Hepatocyte (in vitro differentiated cells): ENCODE measurements at regions not wholly inside any gene's neighbourhood (a gene's known extent, or its start where the extent isn't known, plus 50 kb on each side); places are given as distances from the start of the nearest gene placed in this dataset.

Experiments used
- DNase-seq: peaks from one replicate; pipeline ENCODE4 v3.0.0-alpha.2; 2016; ENCODE audit warnings: low spot score
- H2AFZ ChIP-seq: fragments of 200-600 bp; sonication (generic); 2 replicates; pipeline ENCODE4 v1.6.0; 2016; ENCODE audit warnings: antibody characterized with exemption, mild to moderate bottlenecking
- H3K27ac ChIP-seq: fragments of 200-600 bp; sonication (generic); 2 replicates; pipeline ENCODE4 v1.5.1; 2016; ENCODE audit warnings: mild to moderate bottlenecking
- H3K27me3 ChIP-seq: fragments of 200-600 bp; sonication (generic); 2 replicates; pipeline ENCODE4 v1.6.1; 2016
- H3K36me3 ChIP-seq: fragments of 200-600 bp; sonication (generic); replicated peaks from 2 replicates; pipeline ENCODE4 v1.5.1; 2016; ENCODE audit warnings: low read depth; ENCODE audit not compliant: insufficient read depth
- H3K4me1 ChIP-seq: fragments of 200-600 bp; sonication (generic); 2 replicates; pipeline ENCODE4 v1.5.1; 2016; ENCODE audit warnings: mild to moderate bottlenecking, moderate library complexity; ENCODE audit not compliant: insufficient read depth
- H3K4me2 ChIP-seq: fragments of 200-600 bp; sonication (generic); 2 replicates; pipeline ENCODE4 v1.6.0; 2016
- H3K4me3 ChIP-seq: fragments of 200-600 bp; sonication (generic); 2 replicates; pipeline ENCODE4 v1.5.1; 2016; ENCODE audit warnings: mild to moderate bottlenecking
- H3K79me2 ChIP-seq: fragments of 200-600 bp; sonication (generic); 2 replicates; pipeline ENCODE4 v1.6.0; 2017; ENCODE audit warnings: mild to moderate bottlenecking
- H3K9me2 ChIP-seq: fragments of 200-600 bp; sonication (generic); replicated peaks from 2 replicates; pipeline ENCODE4 v1.6.0; 2017; ENCODE audit warnings: mild to moderate bottlenecking; ENCODE audit not compliant: insufficient read depth
- H3K9me3 ChIP-seq: fragments of 200-600 bp; sonication (generic); 2 replicates; pipeline ENCODE4 v1.5.1; 2016; ENCODE audit warnings: low read depth, mild to moderate bottlenecking
- H4K20me1 ChIP-seq: fragments of 200-600 bp; sonication (generic); 2 replicates; pipeline ENCODE4 v1.6.0; 2016; ENCODE audit warnings: mild to moderate bottlenecking; ENCODE audit not compliant: insufficient read depth, poor library complexity, severe bottlenecking
- EZH2 ChIP-seq: fragments of 200-600 bp; sonication (generic); IDR thresholded peaks from 2 replicates; pipeline ENCODE4 v1.6.1; 2016; ENCODE audit warnings: antibody characterized with exemption, mild to moderate bottlenecking, borderline replicate concordance
- EZH2phosphoT487 ChIP-seq: fragments of 200-600 bp; sonication (generic); IDR thresholded peaks from one replicate; pipeline ENCODE4 v1.6.1; 2018; ENCODE audit warnings: antibody characterized with exemption, mild to moderate bottlenecking, low read depth, moderate library complexity; ENCODE audit not compliant: unreplicated experiment, severe bottlenecking
- WGBS: methylation state at CpG from one replicate; pipeline ENCODE4 v1.1.6; 2016; ENCODE audit warnings: low lambda C conversion rate; ENCODE audit errors: missing lambda C conversion rate; 5-methylcytosine and 5-hydroxymethylcytosine counted together
- TF ChIP-seq, protein P1 (sequence below): fragments of 200-600 bp; sonication (generic); IDR thresholded peaks from 2 replicates; pipeline ENCODE4 v1.5.1; 2016; ENCODE audit warnings: antibody characterized with exemption, mild to moderate bottlenecking; ENCODE audit not compliant: poor library complexity

DNA sequence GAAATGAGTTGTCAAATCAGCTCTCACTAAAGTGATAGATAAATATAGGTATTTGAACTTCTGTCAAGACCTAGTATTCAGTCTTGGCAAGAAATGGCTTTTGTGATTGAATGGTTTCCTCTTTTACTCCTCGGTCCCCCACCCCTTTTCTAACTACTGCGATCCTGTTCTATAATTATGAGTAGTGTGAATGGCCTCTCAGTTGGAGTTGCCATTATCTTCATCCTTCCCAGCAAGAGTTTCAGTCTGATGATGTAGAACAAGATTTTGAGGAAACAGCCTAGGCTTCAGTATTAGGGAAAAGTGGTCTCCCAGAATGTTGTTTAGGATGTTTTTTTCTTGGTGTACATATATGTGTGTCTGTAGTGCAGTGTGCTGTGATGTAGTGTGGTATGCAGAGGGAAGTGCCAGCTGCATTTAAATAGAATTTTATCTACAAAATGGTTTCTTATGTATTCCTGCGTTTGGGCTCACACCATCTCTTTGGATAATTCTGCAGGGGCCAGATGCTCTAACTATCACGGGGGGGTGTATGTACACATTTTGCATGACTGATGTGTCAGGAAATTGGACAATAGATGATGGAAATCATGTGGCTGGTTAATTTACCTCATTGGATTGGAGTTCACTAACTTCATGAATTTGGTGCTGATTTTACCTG, 180.1 kb upstream of the MMS22L start:
- H3K4me3 ChIP-seq = no peak overlapping the region
- H3K4me1 ChIP-seq = no peaks in the 10 kb centered on the region
- no peak overlapping the region for H3K27ac ChIP-seq
- H3K9me2 ChIP-seq = no peaks in the 10 kb centered on the region
- H3K4me2 ChIP-seq = no peak overlapping the region
- no peak for DNase-seq
- 61% methylated on average over 4 of the region's 4 CpGs for WGBS
- H3K27me3 ChIP-seq = no peaks in the 10 kb centered on the region
- H3K36me3 ChIP-seq = no peaks in the 10 kb centered on the region
- H2AFZ ChIP-seq = no peak overlapping the region
- H4K20me1 ChIP-seq = no peaks in the 10 kb centered on the region
- no peaks in the 10 kb centered on the region for H3K9me3 ChIP-seq
- H3K79me2 ChIP-seq = no peaks in the 10 kb centered on the region
- TF ChIP-seq EZH2phosphoT487 (no peak), EZH2 (no peak)
- TF ChIP-seq, protein P1, sequence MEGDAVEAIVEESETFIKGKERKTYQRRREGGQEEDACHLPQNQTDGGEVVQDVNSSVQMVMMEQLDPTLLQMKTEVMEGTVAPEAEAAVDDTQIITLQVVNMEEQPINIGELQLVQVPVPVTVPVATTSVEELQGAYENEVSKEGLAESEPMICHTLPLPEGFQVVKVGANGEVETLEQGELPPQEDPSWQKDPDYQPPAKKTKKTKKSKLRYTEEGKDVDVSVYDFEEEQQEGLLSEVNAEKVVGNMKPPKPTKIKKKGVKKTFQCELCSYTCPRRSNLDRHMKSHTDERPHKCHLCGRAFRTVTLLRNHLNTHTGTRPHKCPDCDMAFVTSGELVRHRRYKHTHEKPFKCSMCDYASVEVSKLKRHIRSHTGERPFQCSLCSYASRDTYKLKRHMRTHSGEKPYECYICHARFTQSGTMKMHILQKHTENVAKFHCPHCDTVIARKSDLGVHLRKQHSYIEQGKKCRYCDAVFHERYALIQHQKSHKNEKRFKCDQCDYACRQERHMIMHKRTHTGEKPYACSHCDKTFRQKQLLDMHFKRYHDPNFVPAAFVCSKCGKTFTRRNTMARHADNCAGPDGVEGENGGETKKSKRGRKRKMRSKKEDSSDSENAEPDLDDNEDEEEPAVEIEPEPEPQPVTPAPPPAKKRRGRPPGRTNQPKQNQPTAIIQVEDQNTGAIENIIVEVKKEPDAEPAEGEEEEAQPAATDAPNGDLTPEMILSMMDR = no peak

DNA sequence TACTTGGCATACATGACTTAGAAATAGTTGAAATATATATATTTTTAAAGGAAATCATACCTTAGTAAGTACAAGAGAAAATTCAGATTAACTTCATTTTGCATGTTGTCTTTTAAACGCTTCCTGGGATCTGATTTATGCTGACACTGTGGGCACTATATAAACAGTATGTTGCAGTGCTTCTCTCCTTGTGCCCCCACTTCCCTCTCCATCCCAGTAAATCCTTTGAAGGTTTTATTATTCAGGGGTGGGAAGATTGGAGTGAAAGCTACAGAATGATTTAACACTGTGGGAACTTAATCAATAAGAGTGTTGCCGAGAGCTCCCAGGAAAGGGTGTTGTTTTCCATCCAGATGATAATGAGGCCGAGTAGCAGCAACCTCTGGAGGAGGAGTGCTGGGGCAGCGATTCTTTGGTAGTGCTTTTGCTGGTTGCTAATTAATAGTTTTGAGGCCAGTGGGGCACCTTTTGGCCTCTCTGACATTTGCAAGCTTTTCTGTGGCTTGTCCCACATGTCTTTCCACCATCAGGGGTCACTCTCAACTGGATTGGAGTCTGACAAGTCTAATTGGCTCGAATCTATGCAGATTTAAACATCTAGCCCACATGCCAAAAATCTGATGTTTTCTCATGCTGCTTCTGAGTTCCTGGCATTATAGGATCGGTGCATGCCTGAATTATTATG, 183.0 kb upstream of the MMS22L start:
- H3K4me3 ChIP-seq = no peak overlapping the region
- no peaks in the 10 kb centered on the region for H3K9me3 ChIP-seq
- no peak overlapping the region for H3K27ac ChIP-seq
- TF ChIP-seq, protein P1 = no peak
- TF ChIP-seq EZH2phosphoT487 (no peak), EZH2 (no peak)
- H2AFZ ChIP-seq = no peak overlapping the region
- no peaks in the 10 kb centered on the region for H3K9me2 ChIP-seq
- H3K4me2 ChIP-seq = no peak overlapping the region
- H4K20me1 ChIP-seq = no peaks in the 10 kb centered on the region
- H3K79me2 ChIP-seq = no peaks in the 10 kb centered on the region
- no peak for DNase-seq
- no peaks in the 10 kb centered on the region for H3K27me3 ChIP-seq
- no peaks in the 10 kb centered on the region for H3K36me3 ChIP-seq
- H3K4me1 ChIP-seq = no peaks in the 10 kb centered on the region
- 47% methylated on average over 6 of the region's 6 CpGs for WGBS

- H3K4me2 ChIP-seq = no peak overlapping the region
- no peaks in the 10 kb centered on the region for H3K9me2 ChIP-seq
- H4K20me1 ChIP-seq = no peaks in the 10 kb centered on the region
- TF ChIP-seq EZH2 (no peak), EZH2phosphoT487 (no peak)
- TF ChIP-seq, protein P1 = no peak
- H2AFZ ChIP-seq = no peak overlapping the region
- no peaks in the 10 kb centered on the region for H3K27me3 ChIP-seq
- H3K27ac ChIP-seq = no peak overlapping the region
- no peaks in the 10 kb centered on the region for H3K4me1 ChIP-seq
- H3K36me3 ChIP-seq = no peaks in the 10 kb centered on the region
- no peak overlapping the region for H3K4me3 ChIP-seq
- H3K79me2 ChIP-seq = no peaks in the 10 kb centered on the region
- H3K9me3 ChIP-seq = no peaks in the 10 kb centered on the region
- DNase-seq = no peak
Observed at GRCh38 chr6:97468981-97469380, 186.0 kb upstream of the MMS22L start.
